SK-N-MC (cell line): ENCODE measurements at regions not wholly inside any gene's neighbourhood (a gene's known extent, or its start where the extent isn't known, plus 50 kb on each side); places are given as distances from the start of the nearest gene placed in this dataset.

Experiments
- EZH2 ChIP-seq: fragments of 200-600 bp; sonication (generic); IDR thresholded peaks from one replicate; pipeline ENCODE4 v1.6.1; 2017; ENCODE audit warnings: antibody characterized with exemption
- POLR2AphosphoS5 ChIP-seq: IDR thresholded peaks from 2 replicates; pipeline ENCODE4 v1.6.1; 2012; ENCODE audit warnings: mild to moderate bottlenecking, low read depth, low read length, borderline replicate concordance

GRCh38 chr4:188296331-188296730 lies 157.1 kb downstream of the TRIML1 start:
- TF ChIP-seq EZH2 (no peak), POLR2AphosphoS5 (no peak)
